GM23338 (cell line): ENCODE measurements at regions not wholly inside any gene's neighbourhood (a gene's known extent, or its start where the extent isn't known, plus 50 kb on each side); places are given as distances from the start of the nearest gene placed in this dataset.
A peak's percentile ranks its signal among the peaks of the same experiment; 100 is the strongest.

ENCODE experiments used
- ATAC-seq: fragments of 200-7000 bp; cut with Tn5 transposase; 3 replicates; pipeline ENCODE4 v1.9.1; 2020
- DNase-seq: peaks from one replicate; pipeline ENCODE4 v3.0.0-alpha.2; 2015; ENCODE audit warnings: low spot score
- H2AFZ ChIP-seq: fragments of 200-600 bp; sonication (generic); 2 replicates; pipeline ENCODE4 v1.8.0; 2016; ENCODE audit warnings: antibody characterized with exemption, mild to moderate bottlenecking, moderate library complexity
- H3F3A ChIP-seq: fragments of 200-600 bp; sonication (generic); replicated peaks from 2 replicates; pipeline ENCODE4 v1.8.0; 2017; ENCODE audit warnings: antibody characterized with exemption, mixed run types, low read depth
- H3K27ac ChIP-seq: fragments of 200-600 bp; sonication (generic); 2 replicates; pipeline ENCODE4 v1.6.1; 2016; ENCODE audit warnings: low read depth
- H3K27me3 ChIP-seq: fragments of 200-600 bp; sonication (generic); 2 replicates; pipeline ENCODE4 v1.8.0; 2016; ENCODE audit warnings: mild to moderate bottlenecking, mixed run types, moderate library complexity; ENCODE audit not compliant: insufficient read depth
- H3K36me3 ChIP-seq: fragments of 200-600 bp; sonication (generic); 2 replicates; pipeline ENCODE4 v1.8.0; 2016; ENCODE audit warnings: mild to moderate bottlenecking; ENCODE audit not compliant: insufficient read depth
- H3K4me1 ChIP-seq: fragments of 200-600 bp; sonication (generic); 2 replicates; pipeline ENCODE4 v1.8.0; 2016; ENCODE audit warnings: mild to moderate bottlenecking, moderate library complexity; ENCODE audit not compliant: insufficient read depth
- H3K4me2 ChIP-seq: fragments of 200-600 bp; sonication (generic); 2 replicates; pipeline ENCODE4 v1.7.1; 2017; ENCODE audit warnings: mixed run types
- H3K4me3 ChIP-seq: fragments of 200-600 bp; sonication (generic); 2 replicates; pipeline ENCODE4 v1.6.1; 2016; ENCODE audit warnings: mixed run types
- H3K79me2 ChIP-seq: fragments of 200-600 bp; sonication (generic); replicated peaks from 2 replicates; pipeline ENCODE4 v1.8.0; 2017; ENCODE audit warnings: mild to moderate bottlenecking; ENCODE audit not compliant: insufficient read depth
- H3K9me2 ChIP-seq: fragments of 200-600 bp; sonication (generic); 2 replicates; pipeline ENCODE4 v1.8.0; 2017; ENCODE audit not compliant: insufficient read depth
- H4K20me1 ChIP-seq: fragments of 200-600 bp; sonication (generic); replicated peaks from 2 replicates; pipeline ENCODE4 v1.8.0; 2017; ENCODE audit warnings: mild to moderate bottlenecking; ENCODE audit not compliant: insufficient read depth
- H3K27ac Mint-ChIP-seq: 2 replicates; pipeline ENCODE4 v1.8.0; 2020; ENCODE audit warnings: inconsistent platforms, mild to moderate bottlenecking, moderate library complexity, mixed read lengths
- H3K27me3 Mint-ChIP-seq: 3 replicates; pipeline ENCODE4 v1.8.0; 2022; ENCODE audit warnings: low read depth, mild to moderate bottlenecking, moderate library complexity, mixed read lengths, inconsistent platforms; ENCODE audit not compliant: insufficient read depth, poor library complexity
- H3K36me3 Mint-ChIP-seq: 3 replicates; pipeline ENCODE4 v1.8.0; 2021; ENCODE audit warnings: low read depth, mild to moderate bottlenecking, inconsistent platforms, moderate library complexity, mixed read lengths
- H3K4me1 Mint-ChIP-seq: 3 replicates; pipeline ENCODE4 v1.8.0; 2020; ENCODE audit warnings: mild to moderate bottlenecking, inconsistent platforms, mixed read lengths
- H3K4me3 Mint-ChIP-seq: 3 replicates; pipeline ENCODE4 v1.8.0; 2021; ENCODE audit warnings: moderate library complexity, mild to moderate bottlenecking, inconsistent platforms, mixed read lengths
- H3K9me3 Mint-ChIP-seq: 3 replicates; pipeline ENCODE4 v1.8.0; 2020; ENCODE audit warnings: moderate library complexity, mild to moderate bottlenecking, inconsistent platforms, mixed read lengths
- JUNB ChIP-seq: IDR thresholded peaks from one replicate; pipeline ENCODE4 v1.6.1; 2016; ENCODE audit warnings: antibody characterized with exemption; ENCODE audit not compliant: unreplicated experiment
- NANOG ChIP-seq: IDR thresholded peaks from 2 replicates; pipeline ENCODE4 v1.6.1; 2016; ENCODE audit warnings: antibody characterized with exemption, borderline replicate concordance
- POLR2AphosphoS5 ChIP-seq: IDR thresholded peaks from 2 replicates; pipeline ENCODE4 v1.6.1; 2016; ENCODE audit warnings: antibody characterized with exemption, low read depth
- ZNF331 ChIP-seq: fragments of 250-450 bp; sonication (Bioruptor Pico); IDR thresholded peaks from 2 replicates; pipeline ENCODE4 v1.5.0; 2020; ENCODE audit warnings: low read depth, mild to moderate bottlenecking, moderate library complexity
- TF ChIP-seq, protein P1 (sequence below): fragments of 250-450 bp; sonication (Bioruptor Pico); IDR thresholded peaks from 2 replicates; pipeline ENCODE4 v1.5.0; 2020; ENCODE audit warnings: mild to moderate bottlenecking, moderate library complexity
- TF ChIP-seq, protein P2 (sequence below): IDR thresholded peaks from 2 replicates; pipeline ENCODE4 v1.6.1; 2016; ENCODE audit warnings: antibody characterized with exemption

DNA sequence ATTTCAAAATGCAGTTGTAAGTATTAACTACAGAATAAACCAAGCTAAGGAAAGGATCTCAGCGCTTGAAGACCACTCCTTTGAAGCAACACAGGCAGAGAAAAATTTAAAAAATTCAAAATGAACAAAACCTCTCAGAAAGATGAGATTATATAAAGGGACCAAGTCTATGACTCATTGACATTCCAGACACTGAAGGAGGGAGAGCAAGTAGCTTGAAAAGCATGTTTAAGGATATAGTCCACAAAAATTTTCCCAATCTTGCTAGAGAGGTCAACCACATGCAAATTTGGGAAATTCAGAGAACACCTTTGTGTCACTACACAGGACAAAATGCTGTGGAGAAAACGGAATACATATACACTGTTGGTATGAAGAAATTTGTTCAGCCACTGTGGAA is 112.6 kb upstream of the MC4R start:
- Histone ChIP-seq H3K27ac (no peak overlapping the region), H3K4me2 (no peak overlapping the region)

DNA sequence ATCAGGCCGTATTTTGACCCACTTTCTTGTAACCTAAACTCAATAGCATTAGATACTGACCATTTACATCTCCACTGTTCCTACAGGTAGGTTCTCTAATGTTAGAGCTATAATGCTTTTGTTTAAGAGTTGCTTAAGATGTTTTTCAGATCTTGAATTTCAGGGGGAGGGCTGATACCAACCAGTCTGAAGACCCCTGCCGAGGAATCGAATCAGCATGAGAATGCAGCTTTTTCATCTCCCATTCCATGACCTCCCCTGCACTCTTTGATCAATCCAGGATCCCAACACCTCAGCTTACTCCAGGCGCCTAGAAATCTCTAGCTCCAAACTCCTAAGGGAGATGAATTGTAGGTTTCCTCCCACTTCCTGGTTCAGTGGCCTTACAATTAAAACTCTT is 120.5 kb upstream of the MC4R start:
- Mint-ChIP-seq H3K4me1 (peaks cover 13% of the 10 kb centered on the region; the same call in 2 of the 3 replicates), H3K27me3 (peaks cover 39% of the 10 kb centered on the region), H3K27ac (no peak overlapping the region), H3K4me3 (no peak overlapping the region), H3K9me3 (no peaks in the 10 kb centered on the region), H3K36me3 (no peaks in the 10 kb centered on the region)
- no peaks in the 10 kb centered on the region for H3K36me3 ChIP-seq
- H3K27ac ChIP-seq, result no peak overlapping the region
- TF ChIP-seq, protein P1, sequence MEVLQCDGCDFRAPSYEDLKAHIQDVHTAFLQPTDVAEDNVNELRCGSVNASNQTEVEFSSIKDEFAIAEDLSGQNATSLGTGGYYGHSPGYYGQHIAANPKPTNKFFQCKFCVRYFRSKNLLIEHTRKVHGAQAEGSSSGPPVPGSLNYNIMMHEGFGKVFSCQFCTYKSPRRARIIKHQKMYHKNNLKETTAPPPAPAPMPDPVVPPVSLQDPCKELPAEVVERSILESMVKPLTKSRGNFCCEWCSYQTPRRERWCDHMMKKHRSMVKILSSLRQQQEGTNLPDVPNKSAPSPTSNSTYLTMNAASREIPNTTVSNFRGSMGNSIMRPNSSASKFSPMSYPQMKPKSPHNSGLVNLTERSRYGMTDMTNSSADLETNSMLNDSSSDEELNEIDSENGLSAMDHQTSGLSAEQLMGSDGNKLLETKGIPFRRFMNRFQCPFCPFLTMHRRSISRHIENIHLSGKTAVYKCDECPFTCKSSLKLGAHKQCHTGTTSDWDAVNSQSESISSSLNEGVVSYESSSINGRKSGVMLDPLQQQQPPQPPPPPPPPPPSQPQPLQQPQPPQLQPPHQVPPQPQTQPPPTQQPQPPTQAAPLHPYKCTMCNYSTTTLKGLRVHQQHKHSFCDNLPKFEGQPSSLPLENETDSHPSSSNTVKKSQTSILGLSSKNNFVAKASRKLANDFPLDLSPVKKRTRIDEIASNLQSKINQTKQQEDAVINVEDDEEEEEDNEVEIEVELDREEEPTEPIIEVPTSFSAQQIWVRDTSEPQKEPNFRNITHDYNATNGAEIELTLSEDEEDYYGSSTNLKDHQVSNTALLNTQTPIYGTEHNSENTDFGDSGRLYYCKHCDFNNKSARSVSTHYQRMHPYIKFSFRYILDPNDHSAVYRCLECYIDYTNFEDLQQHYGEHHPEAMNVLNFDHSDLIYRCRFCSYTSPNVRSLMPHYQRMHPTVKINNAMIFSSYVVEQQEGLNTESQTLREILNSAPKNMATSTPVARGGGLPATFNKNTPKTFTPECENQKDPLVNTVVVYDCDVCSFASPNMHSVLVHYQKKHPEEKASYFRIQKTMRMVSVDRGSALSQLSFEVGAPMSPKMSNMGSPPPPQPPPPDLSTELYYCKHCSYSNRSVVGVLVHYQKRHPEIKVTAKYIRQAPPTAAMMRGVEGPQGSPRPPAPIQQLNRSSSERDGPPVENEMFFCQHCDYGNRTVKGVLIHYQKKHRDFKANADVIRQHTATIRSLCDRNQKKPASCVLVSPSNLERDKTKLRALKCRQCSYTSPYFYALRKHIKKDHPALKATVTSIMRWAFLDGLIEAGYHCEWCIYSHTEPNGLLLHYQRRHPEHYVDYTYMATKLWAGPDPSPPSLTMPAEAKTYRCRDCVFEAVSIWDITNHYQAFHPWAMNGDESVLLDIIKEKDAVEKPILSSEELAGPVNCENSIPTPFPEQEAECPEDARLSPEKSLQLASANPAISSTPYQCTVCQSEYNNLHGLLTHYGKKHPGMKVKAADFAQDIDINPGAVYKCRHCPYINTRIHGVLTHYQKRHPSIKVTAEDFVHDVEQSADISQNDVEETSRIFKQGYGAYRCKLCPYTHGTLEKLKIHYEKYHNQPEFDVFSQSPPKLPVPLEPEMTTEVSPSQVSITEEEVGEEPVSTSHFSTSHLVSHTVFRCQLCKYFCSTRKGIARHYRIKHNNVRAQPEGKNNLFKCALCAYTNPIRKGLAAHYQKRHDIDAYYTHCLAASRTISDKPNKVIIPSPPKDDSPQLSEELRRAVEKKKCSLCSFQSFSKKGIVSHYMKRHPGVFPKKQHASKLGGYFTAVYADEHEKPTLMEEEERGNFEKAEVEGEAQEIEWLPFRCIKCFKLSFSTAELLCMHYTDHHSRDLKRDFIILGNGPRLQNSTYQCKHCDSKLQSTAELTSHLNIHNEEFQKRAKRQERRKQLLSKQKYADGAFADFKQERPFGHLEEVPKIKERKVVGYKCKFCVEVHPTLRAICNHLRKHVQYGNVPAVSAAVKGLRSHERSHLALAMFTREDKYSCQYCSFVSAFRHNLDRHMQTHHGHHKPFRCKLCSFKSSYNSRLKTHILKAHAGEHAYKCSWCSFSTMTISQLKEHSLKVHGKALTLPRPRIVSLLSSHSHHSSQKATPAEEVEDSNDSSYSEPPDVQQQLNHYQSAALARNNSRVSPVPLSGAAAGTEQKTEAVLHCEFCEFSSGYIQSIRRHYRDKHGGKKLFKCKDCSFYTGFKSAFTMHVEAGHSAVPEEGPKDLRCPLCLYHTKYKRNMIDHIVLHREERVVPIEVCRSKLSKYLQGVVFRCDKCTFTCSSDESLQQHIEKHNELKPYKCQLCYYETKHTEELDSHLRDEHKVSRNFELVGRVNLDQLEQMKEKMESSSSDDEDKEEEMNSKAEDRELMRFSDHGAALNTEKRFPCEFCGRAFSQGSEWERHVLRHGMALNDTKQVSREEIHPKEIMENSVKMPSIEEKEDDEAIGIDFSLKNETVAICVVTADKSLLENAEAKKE (CRISPR knock-in tag), result no peak
- TF ChIP-seq NANOG (peak; percentile 23; the same call in 1 of the 2 replicates), POLR2AphosphoS5 (0 out of 2 replicates have a peak, but pooled peaks have one; percentile 30)
- TF ChIP-seq, protein P2, sequence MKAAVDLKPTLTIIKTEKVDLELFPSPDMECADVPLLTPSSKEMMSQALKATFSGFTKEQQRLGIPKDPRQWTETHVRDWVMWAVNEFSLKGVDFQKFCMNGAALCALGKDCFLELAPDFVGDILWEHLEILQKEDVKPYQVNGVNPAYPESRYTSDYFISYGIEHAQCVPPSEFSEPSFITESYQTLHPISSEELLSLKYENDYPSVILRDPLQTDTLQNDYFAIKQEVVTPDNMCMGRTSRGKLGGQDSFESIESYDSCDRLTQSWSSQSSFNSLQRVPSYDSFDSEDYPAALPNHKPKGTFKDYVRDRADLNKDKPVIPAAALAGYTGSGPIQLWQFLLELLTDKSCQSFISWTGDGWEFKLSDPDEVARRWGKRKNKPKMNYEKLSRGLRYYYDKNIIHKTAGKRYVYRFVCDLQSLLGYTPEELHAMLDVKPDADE, result no peak
- no peak overlapping the region for H3K4me2 ChIP-seq
- no peaks in the 10 kb centered on the region for H3K9me2 ChIP-seq
- no peaks in the 10 kb centered on the region for H3F3A ChIP-seq
- peaks cover 4% of the 10 kb centered on the region; the same call in 1 of the 2 replicates for H3K4me1 ChIP-seq
- H4K20me1 ChIP-seq, result no peaks in the 10 kb centered on the region
- H3K79me2 ChIP-seq, result no peaks in the 10 kb centered on the region
- H3K27me3 ChIP-seq, result peaks cover 78% of the 10 kb centered on the region
- DNase-seq (peak; percentile 78), ATAC-seq (peak; percentile 98)
- no peak overlapping the region for H2AFZ ChIP-seq
- no peak overlapping the region for H3K4me3 ChIP-seq

More for the DNA sequence above, 112.6 kb upstream of the MC4R start:
- ATAC-seq, result no peak
- no peak for DNase-seq
- peaks cover 14% of the 10 kb centered on the region for H3K27me3 ChIP-seq
- H2AFZ ChIP-seq, result no peak overlapping the region
- Mint-ChIP-seq H3K4me1 (no peaks in the 10 kb centered on the region), H3K9me3 (no peaks in the 10 kb centered on the region), H3K27me3 (no peaks in the 10 kb centered on the region), H3K36me3 (no peaks in the 10 kb centered on the region), H3K27ac (no peak overlapping the region), H3K4me3 (no peak overlapping the region)
- no peaks in the 10 kb centered on the region for H4K20me1 ChIP-seq
- no peaks in the 10 kb centered on the region for H3K79me2 ChIP-seq
- H3K36me3 ChIP-seq, result no peaks in the 10 kb centered on the region
- TF ChIP-seq ZNF331 (CRISPR knock-in tag), result no peak
- TF ChIP-seq POLR2AphosphoS5, result no peak
- TF ChIP-seq JUNB, result no peak
- H3K9me2 ChIP-seq, result no peaks in the 10 kb centered on the region
- H3F3A ChIP-seq, result no peaks in the 10 kb centered on the region
- no peaks in the 10 kb centered on the region for H3K4me1 ChIP-seq
- H3K4me3 ChIP-seq, result no peak overlapping the region
